ENCODE measurements at regions not wholly inside any gene's neighbourhood (a gene's known extent, or its start where the extent isn't known, plus 50 kb on each side); places are given as distances from the start of the nearest gene placed in this dataset.
A peak's percentile ranks its signal among the peaks of the same experiment; 100 is the strongest.

DNA sequence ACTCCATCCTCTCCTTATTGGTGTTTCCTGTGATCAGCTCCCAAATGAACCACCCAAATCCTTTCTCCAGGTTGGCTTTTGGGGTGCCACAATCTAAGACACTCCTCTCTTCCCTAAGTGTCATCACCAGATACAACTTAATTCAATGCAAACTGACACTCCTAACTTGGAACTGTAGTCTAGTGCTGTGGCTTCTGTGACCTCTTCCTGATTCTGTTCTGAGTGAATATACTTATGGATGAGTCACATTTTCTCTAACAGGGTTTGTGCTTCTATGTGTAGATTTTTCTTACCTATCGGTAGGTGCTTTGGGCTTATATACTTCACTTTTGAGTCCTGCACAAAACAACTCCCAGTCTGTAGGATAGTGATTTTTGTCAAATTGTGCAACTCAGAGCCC lies 141.3 kb upstream of the MAOA start:
- DNase-seq, result no peak

DNA sequence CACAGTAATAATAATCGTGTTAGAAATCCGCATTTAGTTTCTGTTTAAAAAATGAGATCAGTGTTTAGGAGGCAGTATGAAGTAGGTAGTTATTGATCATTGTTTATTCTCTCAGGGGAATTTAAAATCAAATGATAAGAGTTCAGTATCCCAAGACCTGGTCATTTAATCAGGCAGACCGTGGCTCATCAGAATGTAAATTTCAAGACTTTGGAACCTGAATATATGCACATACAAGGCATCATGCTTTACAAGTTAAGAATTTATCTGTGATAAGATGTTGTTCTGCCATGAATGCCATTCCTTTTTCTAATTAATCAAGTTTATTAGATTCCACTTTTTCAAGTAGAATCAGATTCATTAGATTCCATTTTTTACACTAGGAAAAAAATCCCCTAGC lies 133.5 kb upstream of the MAOA start:
- DNase-seq, result no peak

DNA sequence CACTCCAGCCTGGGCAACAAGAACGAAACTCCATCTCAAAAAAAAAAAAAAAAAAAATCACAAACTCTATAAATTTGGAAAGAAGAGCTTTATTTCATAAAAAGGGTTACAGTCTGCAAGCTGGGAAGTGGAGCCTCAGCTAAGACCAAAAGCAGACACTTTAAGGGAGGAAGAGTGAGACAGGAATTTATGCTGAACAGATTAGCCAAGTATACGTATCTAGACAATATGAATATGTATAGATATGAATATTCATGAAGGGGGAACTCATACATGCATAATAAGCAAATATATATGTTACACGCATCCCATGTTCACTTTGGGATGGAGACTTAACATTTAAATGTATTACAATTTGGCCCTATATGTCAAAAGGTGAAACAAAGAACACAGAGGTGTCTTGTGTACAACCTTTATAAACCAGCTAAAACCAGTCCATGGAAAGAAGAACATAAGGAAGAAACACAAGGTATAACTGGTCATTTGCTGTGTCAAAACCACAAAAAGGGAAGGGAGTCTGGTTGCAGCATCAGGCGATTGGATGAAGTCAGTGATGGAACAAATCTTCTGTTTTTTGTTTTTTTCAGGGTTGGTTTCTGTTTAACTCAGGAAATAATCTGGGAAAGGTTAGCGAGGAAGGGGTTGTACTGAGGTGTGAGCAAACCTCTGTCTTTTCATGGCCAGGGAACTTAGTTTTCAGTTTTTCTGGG lies 130.0 kb upstream of the MAOA start:
- DNase-seq, result no peak

DNA sequence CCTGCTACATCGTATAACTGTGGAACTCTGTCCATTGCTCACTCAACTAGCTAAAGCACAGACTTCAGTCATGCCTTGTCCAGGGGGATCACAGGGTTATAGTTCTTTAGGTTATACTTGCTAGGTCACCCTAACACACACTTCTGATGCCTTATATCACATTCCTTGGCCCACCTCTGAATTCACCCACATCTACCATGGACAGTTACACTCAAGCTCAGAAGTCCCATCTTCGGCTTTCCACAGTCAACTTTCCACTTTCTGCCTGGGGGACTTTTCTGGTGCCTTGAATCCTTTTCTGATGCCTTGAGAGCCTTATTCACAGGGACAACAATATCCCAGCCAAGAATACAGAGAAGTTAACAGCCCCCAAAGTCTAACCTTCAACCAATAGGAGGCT lies 129.2 kb upstream of the MAOA start:
- DNase-seq, result no peak

DNA sequence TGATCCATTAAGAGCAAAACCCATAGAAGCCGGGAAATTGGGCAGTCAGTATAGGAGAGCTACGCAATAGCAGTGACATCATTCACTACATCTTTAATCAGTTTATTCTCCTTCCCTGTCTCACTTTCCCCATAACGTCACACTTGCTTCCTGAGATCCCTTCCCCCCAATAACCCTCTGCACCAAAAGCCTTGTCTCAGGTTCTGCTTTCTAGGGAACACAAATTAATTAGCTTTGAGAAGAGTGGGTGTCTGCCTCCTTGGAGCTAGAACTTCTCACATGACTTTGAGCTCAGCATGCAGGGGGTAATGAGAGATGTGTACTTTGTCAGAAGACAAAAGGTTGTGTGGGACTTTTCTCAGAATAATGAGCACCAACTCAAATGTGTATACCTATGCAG lies 128.3 kb upstream of the MAOA start:
- DNase-seq, result no peak

DNA sequence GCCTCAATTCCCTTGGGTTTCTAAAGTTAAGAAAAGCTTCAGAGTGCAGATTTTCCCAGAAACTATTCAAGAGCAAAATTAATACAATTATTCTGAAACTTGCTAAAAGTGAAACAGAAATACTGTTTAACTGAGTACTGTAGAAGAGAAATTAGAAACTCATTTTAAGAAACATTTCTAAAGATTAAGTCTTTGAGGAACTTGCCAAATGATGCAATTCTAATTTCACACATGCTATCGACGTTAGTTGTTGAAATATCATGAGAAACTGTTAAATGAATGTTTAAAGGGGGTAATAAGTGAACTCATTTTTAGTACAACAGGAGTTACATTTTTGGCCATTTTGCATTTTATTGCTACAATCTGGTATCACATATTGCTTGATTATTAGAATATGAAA lies 125.3 kb upstream of the MAOA start:
- no peak for DNase-seq

DNA sequence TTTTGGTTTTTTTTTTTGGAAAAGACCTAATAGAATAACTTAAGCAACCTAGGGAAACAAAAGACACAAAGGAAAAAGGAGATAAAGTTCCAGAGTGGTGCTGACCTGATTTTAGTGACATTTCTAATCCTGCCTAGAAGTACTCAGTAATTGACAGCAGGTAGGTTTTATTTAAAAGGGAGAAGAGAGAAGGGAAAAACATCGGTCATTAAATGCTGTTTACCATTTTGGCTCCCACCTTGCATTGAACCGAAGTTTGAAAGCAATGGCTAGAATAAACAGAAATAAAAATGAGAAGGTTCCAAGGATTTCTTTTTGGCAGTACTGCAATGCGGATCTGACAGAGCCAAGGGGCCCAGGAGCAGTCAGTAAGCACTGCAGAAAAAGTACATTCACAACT lies 115.8 kb upstream of the MAOA start:
- no peak for DNase-seq

DNA sequence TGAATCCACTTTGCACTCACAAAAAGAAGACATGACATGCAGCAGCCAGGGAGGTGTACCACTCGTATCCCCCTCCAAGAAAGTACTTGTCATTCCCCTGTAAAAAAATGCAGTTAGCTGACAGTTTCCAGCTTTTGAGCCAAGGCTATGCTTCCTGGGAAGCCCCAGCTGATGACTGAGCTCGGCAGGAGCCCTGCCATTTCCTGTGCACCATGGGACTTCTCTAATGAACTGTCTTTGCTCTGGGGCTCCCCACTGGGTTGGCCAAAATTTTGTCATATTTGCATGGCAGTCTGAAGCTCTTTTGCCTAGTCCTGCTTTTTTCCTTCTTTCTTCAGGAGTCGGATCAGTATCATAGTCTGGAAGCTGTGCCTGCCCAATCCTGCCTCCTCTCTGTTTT lies 104.5 kb upstream of the MAOA start:
- no peak for DNase-seq

DNA sequence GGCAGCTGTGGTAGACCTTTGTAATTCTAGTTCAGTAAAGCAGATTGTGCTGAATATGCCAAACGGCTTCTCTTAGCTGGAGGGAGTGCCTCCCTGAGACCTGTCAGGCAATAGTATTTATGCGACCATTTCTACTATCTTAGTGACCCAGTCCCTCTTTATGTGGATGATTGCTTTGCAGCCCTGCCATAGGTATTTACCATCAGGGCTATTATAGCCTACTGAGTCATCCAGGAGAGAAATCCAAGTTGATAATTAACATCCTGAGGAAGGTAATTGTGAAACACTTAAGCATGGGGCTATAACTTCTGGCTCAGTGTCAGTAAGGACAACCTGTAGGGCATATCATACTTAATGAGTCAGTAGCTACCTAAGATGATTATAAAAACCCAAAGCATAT lies 103.9 kb upstream of the MAOA start:
- DNase-seq, result no peak

DNA sequence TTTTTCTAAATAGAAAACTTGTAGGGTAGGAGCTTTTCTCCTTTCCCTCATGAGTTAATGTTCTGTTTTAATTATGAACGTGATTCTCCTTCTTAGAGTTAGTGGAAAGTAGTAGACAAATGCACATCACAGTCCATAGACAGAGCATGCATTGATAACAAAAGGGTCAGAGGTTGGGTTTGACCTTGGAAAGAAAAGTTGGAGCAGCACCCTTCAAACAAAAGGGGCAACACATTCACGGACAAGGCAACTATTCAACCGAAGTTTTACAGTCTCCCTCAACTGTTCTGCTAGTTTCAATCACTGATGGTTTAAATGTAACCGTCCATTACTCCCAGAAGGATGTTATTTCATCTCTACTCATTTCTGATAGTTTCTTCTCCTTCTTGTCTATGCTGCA lies 103.4 kb upstream of the MAOA start:
- no peak for DNase-seq

DNA sequence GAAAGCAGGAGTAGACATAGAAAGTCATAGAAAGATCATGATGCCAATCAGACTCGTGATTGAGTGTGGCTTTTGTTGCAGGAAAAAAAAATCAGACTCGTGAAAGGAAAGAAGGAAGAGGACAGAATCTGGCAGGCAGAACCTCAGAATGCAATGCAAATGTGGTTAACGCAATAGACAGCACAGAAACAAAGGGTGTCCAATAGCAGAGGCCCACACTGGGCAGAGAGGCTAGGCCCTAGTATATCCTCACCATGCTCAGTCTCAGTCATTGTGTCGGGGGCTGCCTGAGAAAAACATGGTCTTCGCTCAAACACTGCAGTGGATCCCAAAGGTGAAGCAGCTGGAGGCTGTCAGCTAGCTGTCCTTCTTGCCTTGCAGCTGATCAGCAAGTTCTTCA lies 102.8 kb upstream of the MAOA start:
- no peak for DNase-seq

DNA sequence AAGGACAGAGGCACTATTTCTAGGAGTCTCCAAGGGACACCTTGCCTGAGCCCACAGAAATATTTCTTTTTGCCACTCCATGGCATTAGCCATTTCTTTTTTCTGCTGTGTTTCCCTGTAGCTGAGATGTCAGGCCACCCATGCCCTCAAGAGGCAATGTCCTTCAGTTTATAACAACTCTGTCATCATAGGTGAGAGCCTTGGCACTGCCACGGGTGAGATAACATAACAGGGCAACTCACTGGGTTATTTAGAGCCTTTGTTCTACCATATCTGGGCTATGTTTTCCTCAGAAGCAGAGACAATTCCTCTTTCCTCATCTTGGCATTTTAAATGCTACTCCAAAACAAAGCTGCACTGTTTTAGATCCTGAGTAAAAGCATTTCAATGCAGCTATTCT lies 99.9 kb upstream of the MAOA start:
- DNase-seq, result no peak

DNA sequence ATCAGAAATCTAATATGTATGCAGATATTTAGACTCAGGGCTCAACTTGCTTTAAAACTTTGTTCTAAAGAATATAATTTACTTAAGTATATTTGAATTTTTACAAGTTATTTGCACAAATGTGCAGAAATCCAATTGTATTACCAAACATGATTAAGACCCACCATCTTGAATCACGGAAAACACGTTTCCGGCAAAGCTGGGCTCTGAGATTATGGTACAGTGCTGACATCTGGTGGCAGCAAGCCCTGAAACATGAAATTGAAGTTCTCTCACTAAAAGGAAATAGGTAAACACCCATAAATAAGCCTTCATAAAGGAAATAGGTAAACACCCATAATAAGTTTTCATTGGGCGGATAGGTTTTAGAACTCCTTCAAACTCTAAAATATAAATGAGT lies 98.3 kb upstream of the MAOA start:
- DNase-seq, result peak; percentile 79

DNA sequence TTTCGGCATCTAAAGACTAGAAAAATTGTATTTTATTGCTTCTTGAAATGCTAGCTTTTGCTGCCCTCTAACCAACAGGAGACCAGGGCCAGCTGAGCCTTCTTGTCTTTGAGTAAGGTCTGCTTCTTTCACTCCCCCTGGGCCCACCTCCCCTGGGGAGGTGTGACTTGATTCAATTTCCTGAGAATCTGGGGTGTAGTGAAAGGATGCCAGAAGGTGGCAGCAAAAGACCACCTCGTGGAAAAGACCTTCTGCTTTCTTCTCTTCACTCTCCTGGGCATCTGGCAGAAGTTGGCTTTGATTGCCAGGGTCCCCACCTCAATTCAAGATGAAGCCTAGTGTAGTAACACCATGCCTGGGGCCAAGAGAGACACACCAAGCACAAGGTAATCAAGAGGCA lies 96.5 kb upstream of the MAOA start:
- peak; percentile 60 for DNase-seq

DNA sequence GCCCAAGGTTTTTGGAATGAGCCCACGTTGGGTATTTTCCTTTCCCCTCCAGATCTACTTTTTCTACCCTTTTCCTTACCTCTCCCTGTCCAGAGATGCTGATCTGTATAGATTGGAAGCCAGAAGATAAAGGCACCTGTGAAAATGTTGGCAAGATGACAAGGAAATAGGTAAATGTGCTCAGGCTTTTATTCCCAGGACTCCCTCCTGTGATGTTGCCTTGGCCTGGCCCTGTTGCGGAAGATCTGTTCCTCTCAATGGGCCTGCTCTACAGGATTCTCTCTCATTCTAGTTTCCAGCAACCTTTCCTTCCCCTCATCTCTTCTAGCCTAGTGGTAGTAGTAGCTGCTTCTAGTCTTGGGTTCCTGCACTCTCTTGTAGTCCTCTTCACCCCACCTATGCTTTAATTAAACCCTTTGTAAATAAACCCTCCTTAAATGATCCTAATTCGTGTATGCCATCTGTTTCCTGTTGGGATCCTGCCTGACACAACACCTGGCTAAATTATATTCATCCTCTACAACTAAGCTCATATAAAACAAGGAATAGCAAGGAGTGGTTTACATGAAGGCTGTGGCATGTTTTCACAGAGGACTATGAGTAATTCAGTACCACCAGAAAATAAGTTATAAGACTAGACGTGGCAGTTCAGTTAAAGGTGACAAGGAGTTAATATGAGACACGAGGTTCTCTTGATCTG lies 95.7 kb upstream of the MAOA start:
- no peak for DNase-seq

DNA sequence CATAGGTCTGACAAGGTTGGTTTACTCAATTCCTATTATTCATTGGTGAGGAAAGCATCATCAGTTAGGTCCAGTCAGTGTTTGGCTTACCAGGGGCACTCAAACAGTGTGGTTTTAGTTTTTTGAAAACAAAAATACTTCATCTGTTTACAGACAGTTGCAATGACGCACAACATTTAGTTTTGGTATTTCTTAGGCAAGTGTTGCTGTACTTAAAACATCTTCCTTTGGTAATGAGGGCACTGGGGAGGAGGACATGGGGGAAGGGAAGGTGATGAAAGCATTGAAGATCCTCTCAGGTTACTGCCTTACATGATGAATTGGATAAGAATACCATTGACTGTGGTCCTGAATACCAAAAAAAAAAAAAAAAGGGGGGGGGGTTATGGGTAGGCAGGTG lies 93.7 kb upstream of the MAOA start:
- DNase-seq, result no peak

DNA sequence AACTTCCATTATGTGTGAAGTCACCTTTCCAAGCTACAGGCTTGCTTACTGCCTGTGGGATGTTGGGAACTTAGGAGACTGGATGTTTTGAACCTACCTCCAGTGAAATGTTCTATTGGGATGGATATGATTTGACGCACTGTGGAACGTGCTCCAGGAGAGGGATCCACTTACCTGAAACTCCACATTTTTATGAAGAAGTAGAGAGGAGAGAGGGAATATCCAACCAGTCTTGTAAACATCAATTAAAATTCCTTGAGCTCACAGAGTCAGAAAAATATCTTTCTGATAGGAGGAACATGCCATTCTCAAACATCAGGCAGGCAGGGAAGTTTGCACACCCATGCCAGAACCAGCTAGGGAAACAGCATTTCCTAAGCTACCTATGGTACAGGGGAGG lies 91.1 kb upstream of the MAOA start:
- no peak for DNase-seq

DNA sequence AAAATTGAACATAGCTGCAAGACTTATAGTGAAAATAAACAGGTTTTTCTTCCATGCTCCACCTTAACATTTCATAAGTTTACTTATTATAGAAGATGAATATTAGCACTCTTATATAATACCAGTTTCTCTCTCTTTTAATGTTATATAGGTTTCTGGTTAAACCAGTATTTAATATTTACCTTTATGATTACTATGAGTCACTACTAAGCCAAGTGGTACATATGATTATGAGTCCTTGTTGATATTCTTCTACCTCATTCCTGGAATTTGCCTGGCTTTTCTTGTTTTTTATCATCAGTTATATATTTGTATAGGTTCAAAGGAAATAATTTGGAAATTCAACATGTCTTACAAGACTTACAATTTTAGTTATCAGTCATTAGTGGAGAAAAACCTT lies 89.9 kb upstream of the MAOA start:
- DNase-seq, result no peak

DNA sequence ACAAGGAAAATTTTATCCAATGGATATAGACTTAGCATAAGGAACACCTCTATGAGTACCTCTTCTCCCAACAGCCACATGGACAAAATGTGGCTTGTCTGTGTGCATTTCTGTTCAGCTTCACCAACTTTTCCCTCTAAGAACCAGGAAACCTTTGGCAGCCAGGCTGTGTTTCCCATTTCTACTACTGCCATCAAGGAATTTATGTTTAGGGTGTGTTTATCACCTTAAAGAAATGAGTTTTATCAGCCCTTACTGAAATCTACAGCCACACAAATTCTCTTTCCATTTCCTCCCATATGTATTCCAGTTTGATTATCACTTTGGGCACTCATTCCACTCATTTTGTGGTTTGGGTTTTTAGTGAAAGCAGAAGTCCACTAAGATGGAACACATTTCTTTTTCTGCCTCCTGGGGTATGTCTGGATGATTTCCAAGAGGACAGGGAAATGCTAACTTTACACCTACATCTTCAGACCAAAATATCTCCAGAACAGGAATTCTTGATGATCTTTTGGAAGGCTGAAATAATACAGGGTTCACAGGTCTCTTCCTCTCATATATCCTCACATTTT lies 82.6 kb upstream of the MAOA start:
- DNase-seq, result no peak

DNA sequence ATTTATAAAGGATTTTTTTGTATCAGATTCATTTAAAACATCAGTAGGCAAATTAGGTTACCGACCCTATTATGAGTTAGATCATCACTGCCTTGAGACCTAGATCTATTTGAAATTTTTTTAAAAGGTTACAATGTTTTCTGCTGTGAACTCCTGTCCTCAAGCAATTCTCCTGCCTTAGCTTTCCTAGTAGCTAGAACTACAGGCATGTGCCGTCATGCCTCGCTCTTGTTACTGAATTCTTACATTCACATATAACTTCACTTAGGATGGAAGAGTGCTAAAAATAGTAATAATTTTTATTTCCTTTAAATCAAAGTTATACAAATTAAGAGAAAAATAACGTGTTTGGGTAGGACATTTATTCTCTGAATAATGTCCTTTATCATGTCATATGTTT lies 75.5 kb upstream of the MAOA start:
- DNase-seq, result no peak

DNA sequence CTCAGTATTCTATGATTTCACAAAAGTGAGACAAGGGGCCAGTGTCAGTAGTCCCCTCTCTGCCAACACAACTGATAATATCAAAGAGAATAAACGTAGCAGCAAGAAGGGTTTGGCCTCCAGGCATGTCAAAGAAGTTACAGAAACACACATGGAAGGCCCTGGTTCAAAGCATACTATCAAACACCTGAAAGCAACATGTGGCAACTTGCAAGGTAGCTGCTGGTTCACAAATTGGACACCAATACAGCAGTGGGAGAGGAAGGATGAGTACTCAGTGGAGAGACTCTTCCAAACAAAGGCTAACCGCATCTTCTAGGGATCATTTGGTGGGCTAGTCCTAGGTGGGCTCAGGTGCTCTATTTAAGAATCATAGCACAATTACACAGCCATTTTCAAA lies 74.9 kb upstream of the MAOA start:
- no peak for DNase-seq

DNA sequence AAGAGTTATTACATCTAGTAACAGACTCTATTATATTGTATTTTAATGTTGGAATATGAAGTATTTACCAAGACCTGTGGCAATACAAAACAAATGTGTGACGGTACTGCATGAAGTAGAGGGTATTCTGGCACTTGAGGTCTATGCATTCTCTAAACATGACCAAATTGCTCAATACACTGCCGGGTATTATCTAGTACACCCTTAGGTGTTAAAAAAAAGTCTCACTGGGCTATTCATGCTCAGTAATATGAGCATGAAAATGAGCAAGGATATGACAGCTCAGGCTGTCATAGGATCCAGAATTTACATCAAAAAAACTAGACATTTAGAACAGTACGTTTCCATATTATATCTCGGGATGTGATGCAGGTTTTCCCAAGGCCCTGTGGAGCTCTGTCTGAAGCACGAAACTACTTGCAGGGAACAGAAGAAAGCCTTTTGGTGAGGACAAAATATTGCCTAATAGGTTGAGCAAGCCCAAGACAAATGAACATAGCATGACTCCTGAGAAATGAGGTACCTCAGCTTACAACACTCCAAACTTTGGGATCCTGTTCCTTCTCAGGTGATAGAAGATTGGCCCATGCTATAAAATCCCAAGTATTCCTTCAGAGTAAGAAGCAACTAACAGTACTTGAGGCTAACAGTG lies 74.1 kb upstream of the MAOA start:
- DNase-seq, result no peak

DNA sequence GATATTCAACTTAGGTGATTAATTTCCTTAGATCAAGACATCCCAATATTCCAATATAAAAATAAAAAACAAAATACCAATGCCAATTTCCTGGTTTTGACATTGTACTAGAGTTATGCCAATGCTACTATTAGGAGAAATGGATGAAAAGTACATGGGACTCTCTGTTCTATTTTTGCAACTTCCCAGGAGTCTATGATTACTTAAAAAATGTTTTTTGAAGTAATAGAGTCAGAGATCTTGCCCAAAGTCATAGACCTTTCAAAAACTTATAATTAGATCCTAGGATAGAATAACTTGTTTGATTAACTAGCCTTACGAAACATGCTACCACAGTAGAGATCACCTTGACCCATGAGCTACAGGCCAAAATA lies 73.6 kb upstream of the MAOA start:
- DNase-seq, result no peak

DNA sequence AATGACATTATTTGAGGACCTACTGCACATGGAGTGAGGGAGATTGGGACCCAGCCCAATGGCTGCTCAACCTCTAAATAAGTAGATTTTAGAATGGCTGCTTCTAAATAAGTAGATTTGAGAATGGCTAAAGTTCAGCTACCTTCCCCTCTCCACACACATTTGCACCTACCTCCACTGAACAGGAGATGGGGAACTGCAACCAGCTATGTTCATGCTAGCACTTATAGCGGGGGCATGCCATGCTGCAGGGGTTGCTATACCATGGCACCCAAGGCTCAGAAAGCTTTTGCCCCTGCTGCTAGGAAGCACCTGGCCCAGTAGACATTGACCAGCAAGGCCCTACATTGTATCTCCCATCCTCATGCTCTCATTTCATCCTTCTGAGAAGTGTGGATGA lies 70.2 kb upstream of the MAOA start:
- no peak for DNase-seq
